Uterus (tissue), 3 donors: ENCODE measurements at regions not wholly inside any gene's neighbourhood (a gene's known extent, or its start where the extent isn't known, plus 50 kb on each side); places are given as distances from the start of the nearest gene placed in this dataset.
A peak's percentile ranks its signal among the peaks of the same experiment; 100 is the strongest.

Source experiments
- DNase-seq, 2 donors: peaks; one replicate each; pipeline ENCODE4 v3.0.0-alpha.2; 2019 to 2020
- H3K27ac ChIP-seq, 2 donors: fragments of 200-600 bp; sonication (generic); 1 replicate in 1 of 2; 2 replicates in 1 of 2; pipeline ENCODE4 v1.5.1; 2016 to 2018
- H3K27me3 ChIP-seq, 2 donors: fragments of 200-600 bp; sonication (generic); one replicate each; pipeline ENCODE4 v1.5.1; 2018 to 2019; ENCODE audit warnings: control low read depth in 1 of 2
- H3K36me3 ChIP-seq, 2 donors: fragments of 200-600 bp; sonication (generic); one replicate each; pipeline ENCODE4 v1.5.1; 2019; ENCODE audit warnings: control low read depth in 1 of 2
- H3K4me1 ChIP-seq, 2 donors: fragments of 200-600 bp; sonication (generic); one replicate each; pipeline ENCODE4 v1.5.1; 2018 to 2019; ENCODE audit warnings: control low read depth in 1 of 2
- H3K4me3 ChIP-seq, 2 donors: fragments of 200-600 bp; sonication (generic); 1 replicate in 1 of 2; 2 replicates in 1 of 2; pipeline ENCODE4 v1.5.1; 2018 to 2019; ENCODE audit warnings: mild to moderate bottlenecking in 1 of 2
- H3K9me3 ChIP-seq, 2 donors: fragments of 200-600 bp; sonication (generic); one replicate each; pipeline ENCODE4 v1.5.1; 2019; ENCODE audit warnings: control low read depth in 1 of 2
- CTCF ChIP-seq, 4 experiments: fragments of 200-600 bp in 2 of 4; fragments of 450-650 bp in 2 of 4; sonication (generic) in 2 of 4; IDR thresholded peaks; one replicate each; pipeline ENCODE4 v1.5.1; 2016 to 2019; ENCODE audit warnings: antibody characterized with exemption in 4 of 4, mild to moderate bottlenecking in 2 of 4, moderate library complexity in 1 of 4
- POLR2A ChIP-seq, 2 donors: fragments of 450-650 bp; IDR thresholded peaks; one replicate each; pipeline ENCODE4 v1.6.1; 2016; ENCODE audit warnings: antibody characterized with exemption in 2 of 2, mild to moderate bottlenecking in 1 of 2, moderate library complexity in 1 of 2
- intact Hi-C: fragments of 100-400 bp; cut with DNase I; formaldehyde crosslinking; loops from one replicate; pipeline ENCODE4 v1.15.1; 2023; ENCODE audit warnings: low total_unique reads
- donor health status: DM: yes; HTN: yes; CAD: no.

GRCh38 chr18:61955644-61956043 is 62.8 kb upstream of the RNF152 start:
- Histone ChIP-seq H3K27me3 (no peaks in the 10 kb centered on the region), H3K4me3 (no peak overlapping the region), H3K36me3 (no peaks in the 10 kb centered on the region), H3K27ac (peak overlapping the region; percentile 18 to 19), H3K9me3 (no peaks in the 10 kb centered on the region), H3K4me1 (peaks cover 12% of the 10 kb centered on the region in 2 donors)
- no peak for DNase-seq
- intact Hi-C loops, result no loop called here
- no peak for TF ChIP-seq CTCF (IDR thresholded peaks at IDR 0.05)
- TF ChIP-seq POLR2A (IDR thresholded peaks at IDR 0.05), result no peak

- no peak for DNase-seq
Measured at GRCh38 chr18:61954096-61954746, 61.4 kb upstream of the RNF152 start.

GRCh38 chr18:61953641-61954040 is 60.8 kb upstream of the RNF152 start:
- H3K36me3 ChIP-seq, result no peaks in the 10 kb centered on the region
- TF ChIP-seq POLR2A (IDR thresholded peaks at IDR 0.05) (no peak), CTCF (IDR thresholded peaks at IDR 0.05) (no peak)
- no peaks in the 10 kb centered on the region for H3K27me3 ChIP-seq
- no peak for DNase-seq
- H3K9me3 ChIP-seq, result no peaks in the 10 kb centered on the region
- H3K27ac ChIP-seq, result peak overlapping the region; percentile 16 to 46
- H3K4me1 ChIP-seq, result peaks cover under 1 to 1% of the 10 kb centered on the region in 2 donors
- intact Hi-C loops, result no loop called here
- H3K4me3 ChIP-seq, result no peak overlapping the region

More at GRCh38 chr18:61954096-61954746, 61.4 kb upstream of the RNF152 start:
- Histone ChIP-seq H3K36me3 (no peaks in the 10 kb centered on the region), H3K4me3 (no peak overlapping the region), H3K9me3 (no peaks in the 10 kb centered on the region), H3K4me1 (peaks cover 6 to 7% of the 10 kb centered on the region in 2 donors), H3K27ac (no peak overlapping the region), H3K27me3 (no peaks in the 10 kb centered on the region)
- no peak for TF ChIP-seq POLR2A (IDR thresholded peaks at IDR 0.05)
- no peak for TF ChIP-seq CTCF (IDR thresholded peaks at IDR 0.05)
- intact Hi-C loops, result no loop called here

GRCh38 chr18:61953161-61953560 is 60.4 kb upstream of the RNF152 start:
- intact Hi-C loops, result no loop called here
- Histone ChIP-seq H3K4me3 (no peak overlapping the region), H3K9me3 (no peaks in the 10 kb centered on the region), H3K27me3 (no peaks in the 10 kb centered on the region), H3K36me3 (no peaks in the 10 kb centered on the region), H3K4me1 (no peaks in the 10 kb centered on the region), H3K27ac (peak overlapping the region; percentile 16 to 46)
- TF ChIP-seq CTCF (IDR thresholded peaks at IDR 0.05) (no peak), POLR2A (IDR thresholded peaks at IDR 0.05) (no peak)
- DNase-seq, result no peak

GRCh38 chr18:61951396-61951795 is 58.6 kb upstream of the RNF152 start:
- intact Hi-C loops, result no loop called here
- DNase-seq, result no peak
- Histone ChIP-seq H3K27ac (peak overlapping the region; percentile 68 to 76), H3K4me1 (no peaks in the 10 kb centered on the region), H3K9me3 (no peaks in the 10 kb centered on the region), H3K36me3 (no peaks in the 10 kb centered on the region), H3K27me3 (no peaks in the 10 kb centered on the region), H3K4me3 (no peak overlapping the region)
- TF ChIP-seq POLR2A (IDR thresholded peaks at IDR 0.05) (no peak), CTCF (IDR thresholded peaks at IDR 0.05) (no peak)
